ENCODE measurements at regions not wholly inside any gene's neighbourhood (a gene's known extent, or its start where the extent isn't known, plus 50 kb on each side); places are given as distances from the start of the nearest gene placed in this dataset.

GRCh38 chr2:53467467-53468180 is 300.0 kb upstream of the CHAC2 start:
- no peak for TF ChIP-seq KLF17 (tag by site-specific recombination; IDR thresholded peaks at IDR 0.05)
- no peak for TF ChIP-seq KLF7 (tag by site-specific recombination; IDR thresholded peaks at IDR 0.05; ENCODE audit: borderline replicate concordance)
- no peak for TF ChIP-seq ZNF112 (tag by site-specific recombination; IDR thresholded peaks at IDR 0.05)
- TF ChIP-seq ZNF398 (tag by site-specific recombination; IDR thresholded peaks at IDR 0.05) = no peak
- TF ChIP-seq ZBTB21 (tag by site-specific recombination; IDR thresholded peaks at IDR 0.05) = no peak
- no peak for TF ChIP-seq TRIM28 (IDR thresholded peaks at IDR 0.05; ENCODE audit: borderline replicate concordance, low read length)
- TF ChIP-seq ZNF513 (tag by site-specific recombination; IDR thresholded peaks at IDR 0.05) = no peak
- TF ChIP-seq MZF1 (tag by site-specific recombination; IDR thresholded peaks at IDR 0.05; ENCODE audit: borderline replicate concordance) = no peak
- TF ChIP-seq FEZF1 (tag by site-specific recombination; IDR thresholded peaks at IDR 0.05) = no peak
- TF ChIP-seq ZSCAN5A (tag by site-specific recombination; IDR thresholded peaks at IDR 0.05) = no peak
- no peak for TF ChIP-seq GLIS2 (tag by site-specific recombination; IDR thresholded peaks at IDR 0.05)
- POLR2A ChIA-PET = no interaction called here
- Histone ChIP-seq H3K4me3 (ENCODE audit: low read depth, low read length) (no peak overlapping the region), H3K27ac (ENCODE audit: extremely low read depth, low read depth, low read length) (no peak overlapping the region), H3K9me3 (ENCODE audit: control insufficient read depth, insufficient read depth, low read depth, low read length) (no peaks in the 10 kb centered on the region; the same call in 1 of the 2 replicates), H3K36me3 (ENCODE audit: control insufficient read depth in 2 of 2, insufficient read depth in 1 of 2, low read length in 2 of 2) (no peaks in the 10 kb centered on the region), H3K4me1 (ENCODE audit: control insufficient read depth, insufficient read depth, low read length) (no peaks in the 10 kb centered on the region)
- CTCF ChIA-PET = no interaction called here

GRCh38 chr2:53463806-53464726 is 303.5 kb upstream of the CHAC2 start:
- Histone ChIP-seq H3K9me3 (ENCODE audit: control insufficient read depth, insufficient read depth, low read depth, low read length) (no peaks in the 10 kb centered on the region; the same call in 1 of the 2 replicates), H3K36me3 (ENCODE audit: control insufficient read depth in 2 of 2, insufficient read depth in 1 of 2, low read length in 2 of 2) (no peaks in the 10 kb centered on the region), H3K4me3 (ENCODE audit: low read depth, low read length) (no peak overlapping the region), H3K27ac (ENCODE audit: extremely low read depth, low read depth, low read length) (no peak overlapping the region), H3K4me1 (ENCODE audit: control insufficient read depth, insufficient read depth, low read length) (no peaks in the 10 kb centered on the region)
- TF ChIP-seq ZNF530 (tag by site-specific recombination; IDR thresholded peaks at IDR 0.05; ENCODE audit: low read depth) (no peak), TSHZ1 (tag by site-specific recombination; IDR thresholded peaks at IDR 0.05; ENCODE audit: borderline replicate concordance) (no peak), ZNF777 (tag by site-specific recombination; IDR thresholded peaks at IDR 0.05; ENCODE audit: borderline replicate concordance) (no peak), CTCF (tag by site-specific recombination; IDR thresholded peaks at IDR 0.05) (no peak), ZSCAN30 (tag by site-specific recombination; IDR thresholded peaks at IDR 0.05) (no peak)
- ChIA-PET POLR2A (interaction anchor here (0.6 kb wide), 1 partner anchor 1276 kb away, joined by 3 read pairs; no protein-coding TSS in a partner anchor), CTCF (no interaction called here)
